Naive thymus-derived CD8-positive, alpha-beta T cell (primary cell): ENCODE measurements at regions not wholly inside any gene's neighbourhood (a gene's known extent, or its start where the extent isn't known, plus 50 kb on each side); places are given as distances from the start of the nearest gene placed in this dataset.

Experiments used
- ATAC-seq, 2 donors: fragments of 150-1000 bp; cut with Tn5 transposase in 1 of 2; sonication (Bioruptor Pico), chemical (Tn5 transposase) in 1 of 2; 1 replicate in 1 of 2; 2 replicates in 1 of 2; pipeline ENCODE4 v1.10.0; 2021; ENCODE audit warnings: mild to moderate bottlenecking in 2 of 2, moderate library complexity in 2 of 2
- POLR2A ChIA-PET: fragments of 350-600 bp; sonication (Branson Sonifier 250); formaldehyde crosslinking; loops from one replicate; lab custom pipeline; 2021; ENCODE audit warnings: antibody characterized with exemption; lab: Charles Lee
- DNase-seq, 10 donors: peaks; one replicate each; pipeline versions ENCODE4 v3.0.0 to v3.0.0-alpha.2; 2020 to 2022
- H3K27ac Mint-ChIP-seq, 10 donors: one replicate each; pipeline ENCODE4 v1.8.0; 2020 to 2022; ENCODE audit warnings: mild to moderate bottlenecking in 10 of 10, mixed read lengths in 10 of 10, moderate library complexity in 4 of 10, inconsistent platforms in 1 of 10
- H3K27me3 Mint-ChIP-seq, 5 donors: one replicate each; pipeline ENCODE4 v1.8.0; 2021 to 2022; ENCODE audit warnings: mixed read lengths in 5 of 5
- H3K36me3 Mint-ChIP-seq, 3 donors: one replicate each; pipeline ENCODE4 v1.8.0; 2020 to 2022; ENCODE audit warnings: mixed read lengths in 3 of 3, mild to moderate bottlenecking in 2 of 3, inconsistent platforms in 1 of 3
- H3K4me1 Mint-ChIP-seq, 4 donors: one replicate each; pipeline ENCODE4 v1.8.0; 2021 to 2022; ENCODE audit warnings: mixed read lengths in 4 of 4
- H3K4me3 Mint-ChIP-seq, 10 donors: one replicate each; pipeline ENCODE4 v1.8.0; 2020 to 2022; ENCODE audit warnings: mild to moderate bottlenecking in 10 of 10, mixed read lengths in 10 of 10, moderate library complexity in 6 of 10, inconsistent platforms in 1 of 10
- H3K9me3 Mint-ChIP-seq, 9 donors: one replicate each; pipeline ENCODE4 v1.8.0; 2020 to 2022; ENCODE audit warnings: mixed read lengths in 9 of 9, mild to moderate bottlenecking in 3 of 9, inconsistent platforms in 1 of 9, moderate library complexity in 1 of 9

- H3K27ac Mint-ChIP-seq = no peak overlapping the region
- peaks cover 0 to 19% (median 6%) of the 10 kb centered on the region in 9 donors for H3K9me3 Mint-ChIP-seq
- DNase-seq (no peak), ATAC-seq (no peak)
- no peak overlapping the region for H3K4me3 Mint-ChIP-seq
- H3K27me3 Mint-ChIP-seq = peaks cover 10 to 29% (median 18%) of the 10 kb centered on the region in 5 donors
- POLR2A ChIA-PET = no interaction called here
- H3K36me3 Mint-ChIP-seq = peaks cover 0 to 12% (median 3%) of the 10 kb centered on the region in 3 donors
- peaks cover 0 to 6% (median 0%) of the 10 kb centered on the region in 4 donors for H3K4me1 Mint-ChIP-seq
These were observed 397.8 kb downstream of the GALR1 start for GRCh38 chr18:77647472-77647871.

DNA sequence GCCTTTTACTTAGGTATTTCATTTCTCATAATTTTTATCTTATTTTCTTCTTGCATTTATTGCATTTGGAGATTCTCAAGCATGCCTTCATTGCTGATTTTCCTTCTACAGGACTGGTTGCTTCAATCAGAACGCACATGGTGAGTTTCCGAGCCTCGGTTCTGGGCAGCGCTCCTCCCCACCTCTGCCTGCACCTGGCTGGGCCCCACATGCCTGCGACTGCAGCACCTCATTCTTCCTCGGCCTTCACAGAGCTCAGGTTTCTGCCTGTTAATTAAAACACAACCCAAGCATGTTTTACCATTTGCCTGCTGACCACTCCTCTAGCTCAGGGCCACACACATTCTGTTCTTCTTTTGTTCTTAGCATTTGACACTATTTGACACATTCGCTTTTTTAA is 398.8 kb downstream of the GALR1 start:
- Mint-ChIP-seq H3K36me3 (peaks cover 0 to 12% (median 3%) of the 10 kb centered on the region in 3 donors), H3K27me3 (peaks cover 10 to 29% (median 19%) of the 10 kb centered on the region in 5 donors), H3K9me3 (peaks cover 0 to 19% (median 6%) of the 10 kb centered on the region in 9 donors), H3K4me3 (no peak overlapping the region), H3K4me1 (peaks cover 0 to 6% (median 0%) of the 10 kb centered on the region in 4 donors), H3K27ac (no peak overlapping the region)
- DNase-seq (no peak), ATAC-seq (no peak)
- POLR2A ChIA-PET = no interaction called here

- H3K27ac Mint-ChIP-seq = no peak overlapping the region
These were observed 401.2 kb downstream of the GALR1 start for GRCh38 chr18:77650799-77651385.

GRCh38 chr18:77651441-77651840 is 401.8 kb downstream of the GALR1 start:
- ATAC-seq (no peak), DNase-seq (no peak)
- peaks cover 0 to 2% (median 0%) of the 10 kb centered on the region in 9 donors for H3K9me3 Mint-ChIP-seq
- no peaks in the 10 kb centered on the region for H3K4me1 Mint-ChIP-seq
- peaks cover 0 to under 1% (median 0%) of the 10 kb centered on the region in 3 donors for H3K36me3 Mint-ChIP-seq
- H3K27ac Mint-ChIP-seq = no peak overlapping the region
- peaks cover 7 to 44% (median 29%) of the 10 kb centered on the region in 5 donors for H3K27me3 Mint-ChIP-seq
- H3K4me3 Mint-ChIP-seq = no peak overlapping the region
- POLR2A ChIA-PET = no interaction called here

More at GRCh38 chr18:77650799-77651385, 401.2 kb downstream of the GALR1 start:
- Mint-ChIP-seq H3K4me1 (no peaks in the 10 kb centered on the region), H3K9me3 (peaks cover 0 to 8% (median 2%) of the 10 kb centered on the region in 9 donors), H3K36me3 (peaks cover 0 to 6% (median 0%) of the 10 kb centered on the region in 3 donors), H3K4me3 (no peak overlapping the region), H3K27me3 (peaks cover 7 to 40% (median 29%) of the 10 kb centered on the region in 5 donors)
- POLR2A ChIA-PET = no interaction called here
- DNase-seq (peak in 8 of 10 donors; percentile 8 to 55 (median 31)), ATAC-seq (no peak)

- POLR2A ChIA-PET = no interaction called here
- Mint-ChIP-seq H3K4me1 (no peaks in the 10 kb centered on the region), H3K36me3 (no peaks in the 10 kb centered on the region), H3K9me3 (peaks cover 0 to 2% (median 0%) of the 10 kb centered on the region in 9 donors), H3K4me3 (no peak overlapping the region), H3K27ac (no peak overlapping the region), H3K27me3 (peaks cover 7 to 37% (median 29%) of the 10 kb centered on the region in 5 donors)
- no peak for ATAC-seq
- DNase-seq = no peak
These were observed 404.1 kb downstream of the GALR1 start for GRCh38 chr18:77653792-77654191.

DNA sequence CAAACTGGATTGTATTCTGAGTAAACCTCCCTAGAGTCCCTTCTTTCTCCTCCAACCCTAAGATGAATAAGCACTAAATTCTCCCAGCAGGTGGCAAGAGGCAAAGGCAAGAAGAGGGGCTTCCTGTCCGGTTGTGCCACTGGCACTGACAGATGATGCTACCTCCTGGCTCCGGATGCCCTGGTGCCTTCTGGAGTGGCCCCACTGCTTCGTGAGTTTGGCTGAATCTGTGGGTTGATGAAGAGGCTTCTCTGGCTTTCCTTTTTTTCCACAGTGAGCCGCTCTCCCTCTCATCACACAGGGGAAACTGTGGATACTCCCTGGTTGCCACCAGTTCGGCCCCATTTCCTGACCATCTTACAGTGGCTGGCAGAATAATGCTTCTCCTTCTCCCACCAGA is 404.7 kb downstream of the GALR1 start:
- ATAC-seq = no peak
- Mint-ChIP-seq H3K4me1 (no peaks in the 10 kb centered on the region), H3K4me3 (no peak overlapping the region), H3K9me3 (peaks cover 0 to 2% (median 0%) of the 10 kb centered on the region in 9 donors), H3K27me3 (peaks cover 7 to 38% (median 31%) of the 10 kb centered on the region in 5 donors), H3K27ac (no peak overlapping the region), H3K36me3 (no peaks in the 10 kb centered on the region)
- POLR2A ChIA-PET = no interaction called here
- DNase-seq = no peak

DNA sequence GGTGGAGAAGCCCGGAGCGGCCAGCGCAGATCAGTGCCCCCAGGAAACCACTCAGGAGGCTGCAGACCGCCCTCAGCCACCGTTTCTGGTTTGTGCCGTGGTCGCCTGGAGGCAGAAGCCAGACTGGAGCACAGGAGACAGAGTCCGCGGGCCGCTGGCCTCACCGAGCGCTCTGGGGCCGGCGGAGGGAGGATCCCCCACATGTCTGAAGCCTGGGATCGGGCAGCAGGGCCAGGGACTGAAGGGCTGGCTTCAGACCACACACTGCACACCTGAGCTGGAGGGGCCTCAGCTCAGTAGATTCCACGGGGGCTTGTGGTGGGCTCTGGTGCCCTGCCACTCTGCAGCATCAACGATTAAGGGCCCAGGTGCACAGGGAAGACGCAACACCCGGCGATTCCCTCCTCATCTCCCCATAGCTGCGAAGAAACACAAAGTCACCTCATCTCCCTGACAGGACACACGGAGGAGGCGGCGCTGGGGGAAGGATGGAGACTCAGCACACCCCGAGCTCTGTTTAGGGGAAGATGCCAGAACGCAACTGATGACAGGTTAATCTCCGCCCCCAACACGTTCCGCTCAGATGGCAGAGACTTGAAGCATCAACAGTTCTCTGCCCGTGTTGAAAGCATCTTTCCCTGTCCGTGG is 408.1 kb downstream of the GALR1 start:
- Mint-ChIP-seq H3K9me3 (no peaks in the 10 kb centered on the region), H3K4me3 (no peak overlapping the region), H3K36me3 (no peaks in the 10 kb centered on the region), H3K4me1 (no peaks in the 10 kb centered on the region), H3K27me3 (peaks cover 2 to 31% (median 14%) of the 10 kb centered on the region in 5 donors), H3K27ac (no peak overlapping the region)
- ATAC-seq = no peak
- DNase-seq = no peak
- POLR2A ChIA-PET = no interaction called here

- POLR2A ChIA-PET = no interaction called here
- ATAC-seq = no peak
- no peaks in the 10 kb centered on the region for H3K4me1 Mint-ChIP-seq
- DNase-seq = no peak
- no peak overlapping the region for H3K4me3 Mint-ChIP-seq
- H3K27me3 Mint-ChIP-seq = peaks cover 2 to 33% (median 14%) of the 10 kb centered on the region in 5 donors
- no peaks in the 10 kb centered on the region for H3K9me3 Mint-ChIP-seq
- no peaks in the 10 kb centered on the region for H3K36me3 Mint-ChIP-seq
- H3K27ac Mint-ChIP-seq = no peak overlapping the region
These were observed 408.6 kb downstream of the GALR1 start for GRCh38 chr18:77658299-77658662.

DNA sequence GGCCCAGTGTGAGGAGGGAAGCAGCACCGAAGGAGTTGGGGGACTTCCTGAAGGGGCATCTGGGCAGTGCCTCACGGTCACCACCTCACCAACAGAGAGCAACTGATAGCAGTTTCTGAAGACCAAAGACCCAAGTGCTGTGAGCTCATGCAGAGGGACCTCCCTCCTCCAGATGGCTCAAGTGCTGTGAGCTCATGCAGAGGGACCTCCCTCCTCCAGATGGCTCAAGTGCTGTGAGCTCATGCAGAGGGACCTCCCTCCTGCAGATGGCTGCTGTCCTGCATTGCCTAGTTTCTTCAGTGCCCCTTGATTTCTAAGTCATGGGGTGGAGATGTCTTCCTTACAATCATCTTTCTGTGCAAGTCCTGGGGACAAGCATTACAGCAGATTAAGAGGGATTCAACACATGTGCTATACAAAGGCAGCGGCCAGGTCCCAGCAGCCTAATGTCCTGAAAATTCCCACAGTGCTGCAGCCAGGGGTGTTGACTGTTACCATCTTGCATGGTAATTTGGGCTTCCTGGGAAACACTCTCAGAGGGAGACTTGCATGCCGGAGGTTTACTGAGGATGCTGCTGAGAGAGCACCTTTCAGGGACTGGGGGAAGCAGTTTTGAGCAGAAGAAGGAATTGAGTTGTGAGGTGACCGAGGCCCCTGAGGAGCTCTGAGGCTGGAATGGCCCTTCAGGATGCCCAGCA is 409.3 kb downstream of the GALR1 start:
- Mint-ChIP-seq H3K4me1 (no peaks in the 10 kb centered on the region), H3K36me3 (no peaks in the 10 kb centered on the region), H3K27ac (no peak overlapping the region)

GRCh38 chr18:77666613-77667012 is 417.0 kb downstream of the GALR1 start:
- DNase-seq (no peak), ATAC-seq (no peak)
- Mint-ChIP-seq H3K36me3 (no peaks in the 10 kb centered on the region), H3K27me3 (peaks cover 0 to 25% (median 9%) of the 10 kb centered on the region in 5 donors), H3K4me3 (no peak overlapping the region), H3K4me1 (no peaks in the 10 kb centered on the region), H3K27ac (no peak overlapping the region), H3K9me3 (no peaks in the 10 kb centered on the region)
- POLR2A ChIA-PET = no interaction called here

More for the DNA sequence above, 409.3 kb downstream of the GALR1 start:
- DNase-seq (no peak), ATAC-seq (no peak)
- H3K27me3 Mint-ChIP-seq = peaks cover 2 to 33% (median 11%) of the 10 kb centered on the region in 5 donors
- H3K9me3 Mint-ChIP-seq = no peaks in the 10 kb centered on the region
- POLR2A ChIA-PET = no interaction called here
- H3K4me3 Mint-ChIP-seq = no peak overlapping the region

- ATAC-seq (no peak), DNase-seq (no peak)
- Mint-ChIP-seq H3K4me1 (peaks cover 0 to 2% (median 0%) of the 10 kb centered on the region in 4 donors), H3K4me3 (no peak overlapping the region), H3K27ac (no peak overlapping the region), H3K27me3 (peaks cover 0 to 30% (median 13%) of the 10 kb centered on the region in 5 donors), H3K36me3 (no peaks in the 10 kb centered on the region), H3K9me3 (no peaks in the 10 kb centered on the region)
- POLR2A ChIA-PET = no interaction called here
These were observed 418.6 kb downstream of the GALR1 start for GRCh38 chr18:77668219-77668618.

DNA sequence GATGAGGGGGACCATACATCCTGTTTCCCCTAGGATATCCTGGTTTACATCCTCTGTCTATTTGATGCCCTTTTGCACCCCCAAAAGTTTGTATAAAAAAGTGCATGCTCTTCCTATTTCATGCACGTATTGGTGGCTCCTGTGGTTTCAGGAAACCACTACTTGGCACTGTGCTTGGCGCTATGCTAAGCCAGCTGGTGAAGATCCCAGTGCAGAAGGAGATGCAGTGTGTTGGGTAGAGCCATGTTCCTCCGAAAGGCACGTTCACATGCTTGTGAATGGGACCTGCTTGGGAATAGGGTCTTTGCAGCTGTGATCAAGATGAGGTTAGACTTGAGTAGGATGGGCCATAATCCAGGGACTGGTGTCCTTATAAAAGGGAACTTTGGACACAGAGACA is 419.7 kb downstream of the GALR1 start:
- H3K27ac Mint-ChIP-seq = no peak overlapping the region
- DNase-seq = no peak
- H3K4me3 Mint-ChIP-seq = no peak overlapping the region
- H3K36me3 Mint-ChIP-seq = no peaks in the 10 kb centered on the region
- no peak for ATAC-seq
- peaks cover 0 to 2% (median 0%) of the 10 kb centered on the region in 4 donors for H3K4me1 Mint-ChIP-seq
- peaks cover 4 to 36% (median 14%) of the 10 kb centered on the region in 5 donors for H3K27me3 Mint-ChIP-seq
- no peaks in the 10 kb centered on the region for H3K9me3 Mint-ChIP-seq
- POLR2A ChIA-PET = no interaction called here
